ENCODE measurements at regions not wholly inside any gene's neighbourhood (a gene's known extent, or its start where the extent isn't known, plus 50 kb on each side); places are given as distances from the start of the nearest gene placed in this dataset.

- TF ChIP-seq CTCF (conservative IDR thresholded peaks at IDR 0.05; ENCODE audit: low read depth, low read length) (no peak), EZH2 (IDR thresholded peaks at IDR 0.05; ENCODE audit: borderline replicate concordance, low read depth, low read length, poor library complexity, severe bottlenecking) (no peak)
Measured at GRCh38 chr12:92085736-92086040, 60.0 kb downstream of the BTG1 start.

All from A673 (cell line).